Panc1 (cell line): ENCODE measurements at regions not wholly inside any gene's neighbourhood (a gene's known extent, or its start where the extent isn't known, plus 50 kb on each side); places are given as distances from the start of the nearest gene placed in this dataset.

Source experiments
- ATAC-seq: fragments of 200-7000 bp; cut with Tn5 transposase; 2 replicates; pipeline ENCODE4 v1.9.1; 2020; ENCODE audit warnings: mild to moderate bottlenecking, moderate library complexity
- BruUV-seq: library from RNA; stranded (reverse); fragments of 400-500 nt; replicated peaks from 2 replicates; lab custom pipeline; 2021; lab: Mats Ljungman, UMichigan
- CTCF ChIA-PET: fragments of 300-600 bp; sonication (Branson Sonifier 250); formaldehyde crosslinking; loops from one replicate; lab custom pipeline; 2022; ENCODE audit warnings: antibody characterized with exemption; lab: Charles Lee
- POLR2A ChIA-PET: fragments of 300-600 bp; sonication (Branson Sonifier 250); formaldehyde crosslinking; loops from one replicate; lab custom pipeline; 2022; ENCODE audit warnings: antibody characterized with exemption; lab: Charles Lee
- DNase-seq: peaks from one replicate; pipeline ENCODE4 v3.0.0-alpha.2; 2010; ENCODE audit warnings: low read depth, low spot score
- H3K27ac ChIP-seq: 2 replicates; pipeline ENCODE4 v1.5.1; 2011; ENCODE audit warnings: mild to moderate bottlenecking, low read length, inconsistent platforms
- H3K27me3 ChIP-seq: fragments of 200-500 bp; sonication (Bioruptor generic); 2 replicates; pipeline ENCODE4 v1.6.0; 2014; ENCODE audit warnings: low read length, inconsistent platforms; ENCODE audit not compliant: control insufficient read depth, insufficient read depth
- H3K36me3 ChIP-seq: fragments of 200-500 bp; sonication (Bioruptor generic); 2 replicates; pipeline ENCODE4 v1.5.1; 2014; ENCODE audit warnings: inconsistent platforms, mild to moderate bottlenecking, low read length, moderate library complexity; ENCODE audit not compliant: control insufficient read depth, insufficient read depth
- H3K4me1 ChIP-seq: 2 replicates; pipeline ENCODE4 v1.5.1; 2011; ENCODE audit warnings: inconsistent platforms, mild to moderate bottlenecking, low read length, moderate library complexity; ENCODE audit not compliant: control insufficient read depth, insufficient read depth
- H3K4me3 ChIP-seq, 2 experiments: 2 replicates each; pipeline ENCODE4 v1.5.1; 2011 to 2012; ENCODE audit warnings: low read depth in 2 of 2, low read length in 2 of 2, mild to moderate bottlenecking in 2 of 2, inconsistent platforms in 1 of 2, moderate library complexity in 1 of 2
- H3K9me3 ChIP-seq: fragments of 200-500 bp; sonication (Bioruptor generic); 2 replicates; pipeline ENCODE4 v1.5.1; 2014; ENCODE audit warnings: low read depth, mild to moderate bottlenecking, inconsistent platforms, low read length, moderate library complexity; ENCODE audit not compliant: control insufficient read depth, insufficient read depth
- CTCF ChIP-seq: fragments of 450-650 bp; IDR thresholded peaks from 2 replicates; pipeline ENCODE4 v1.5.1; 2017; ENCODE audit warnings: mild to moderate bottlenecking
- POLR2AphosphoS5 ChIP-seq: IDR thresholded peaks from 2 replicates; pipeline ENCODE4 v1.6.1; 2012; ENCODE audit warnings: mild to moderate bottlenecking, low read depth, low read length, moderate library complexity
- REST ChIP-seq, 2 experiments: IDR thresholded peaks; 2 replicates each; pipeline ENCODE4 v1.6.1; 2011 to 2012; ENCODE audit warnings: low read depth in 2 of 2, control low read depth in 1 of 2, low read length in 1 of 2, mild to moderate bottlenecking in 1 of 2, moderate library complexity in 1 of 2; ENCODE audit not compliant: insufficient read depth in 1 of 2
- SIN3A ChIP-seq: IDR thresholded peaks from 2 replicates; pipeline ENCODE4 v1.6.1; 2012; ENCODE audit warnings: low read depth, mild to moderate bottlenecking, low read length, moderate library complexity, borderline replicate concordance; ENCODE audit not compliant: insufficient read depth
- TCF7L2 ChIP-seq: IDR thresholded peaks from 2 replicates; pipeline ENCODE4 v1.6.1; 2011; ENCODE audit warnings: mild to moderate bottlenecking, low read depth, low read length, inconsistent platforms
- in situ Hi-C: cut with HindIII; loops from 2 replicates; pipeline ENCODE4 v1.10.0; 2016; ENCODE audit warnings: low sequenced_read_pairs, low pct_unique_long_range_greater_than_20kb
- intact Hi-C: fragments of 100-400 bp; cut with micrococcal nuclease; formaldehyde crosslinking; loops from one replicate; pipeline ENCODE4 v1.10.0; 2022; ENCODE audit not compliant: unreplicated experiment

- Histone ChIP-seq H3K27me3 (no peaks in the 10 kb centered on the region; the same call in 1 of the 2 replicates), H3K36me3 (no peaks in the 10 kb centered on the region; the same call in 1 of the 2 replicates), H3K4me1 (no peaks in the 10 kb centered on the region), H3K27ac (no peak overlapping the region), H3K4me3 (no peak overlapping the region), H3K9me3 (no peaks in the 10 kb centered on the region)
- ChIA-PET CTCF (interaction anchor here (0.5 kb wide), 1 partner anchor 678 kb away, joined by 4 read pairs; no protein-coding TSS in a partner anchor), POLR2A (no interaction called here)
- intact Hi-C loops (no loop called here), in situ Hi-C loops (no loop called here)
- BruUV-seq, result no TSS peak
- DNase-seq, result no peak
- TF ChIP-seq TCF7L2 (no peak), REST (IDR thresholded peaks at IDR 0.05; ENCODE audit: insufficient read depth in 1 of 2, low read depth in 2 of 2, low read length in 1 of 2) (no peak), SIN3A (no peak), CTCF (no peak), POLR2AphosphoS5 (no peak)
- no peak for ATAC-seq
These were observed 123.7 kb downstream of the ACTL8 start for GRCh38 chr1:17878837-17879236.

- Histone ChIP-seq H3K9me3 (no peaks in the 10 kb centered on the region), H3K4me1 (no peaks in the 10 kb centered on the region), H3K36me3 (no peaks in the 10 kb centered on the region; the same call in 1 of the 2 replicates), H3K27me3 (no peaks in the 10 kb centered on the region; the same call in 1 of the 2 replicates), H3K4me3 (no peak overlapping the region), H3K27ac (no peak overlapping the region)
- ChIA-PET CTCF (no interaction called here), POLR2A (no interaction called here)
- BruUV-seq, result no TSS peak
- intact Hi-C loops (no loop called here), in situ Hi-C loops (no loop called here)
- TF ChIP-seq TCF7L2 (no peak), CTCF (no peak), POLR2AphosphoS5 (no peak), SIN3A (no peak), REST (IDR thresholded peaks at IDR 0.05; ENCODE audit: insufficient read depth in 1 of 2, low read depth in 2 of 2, low read length in 1 of 2) (no peak)
- DNase-seq, result no peak
- ATAC-seq, result no peak
These were observed 125.3 kb downstream of the ACTL8 start for GRCh38 chr1:17880449-17880848.
